Gastroesophageal sphincter (tissue), 3 donors: ENCODE measurements at regions not wholly inside any gene's neighbourhood (a gene's known extent, or its start where the extent isn't known, plus 50 kb on each side); places are given as distances from the start of the nearest gene placed in this dataset.

Experiments used
- POLR2A ChIP-seq, 2 donors: fragments of 450-650 bp; IDR thresholded peaks; one replicate each; pipeline ENCODE4 v1.6.1; 2017; ENCODE audit warnings: antibody characterized with exemption in 2 of 2, mild to moderate bottlenecking in 2 of 2, moderate library complexity in 1 of 2
- POLR2AphosphoS5 ChIP-seq: sonication (generic); formaldehyde crosslinking; IDR thresholded peaks from one replicate; pipeline ENCODE4 v1.6.1; 2017; ENCODE audit warnings: antibody characterized with exemption
- TF ChIP-seq, protein P1 (sequence below), 4 experiments: fragments of 200-600 bp in 2 of 4; fragments of 450-650 bp in 2 of 4; sonication (generic) in 1 of 4; IDR thresholded peaks; one replicate each; pipeline ENCODE4 v1.5.1; 2017 to 2019; ENCODE audit warnings: antibody characterized with exemption in 4 of 4, mild to moderate bottlenecking in 2 of 4, moderate library complexity in 2 of 4

DNA sequence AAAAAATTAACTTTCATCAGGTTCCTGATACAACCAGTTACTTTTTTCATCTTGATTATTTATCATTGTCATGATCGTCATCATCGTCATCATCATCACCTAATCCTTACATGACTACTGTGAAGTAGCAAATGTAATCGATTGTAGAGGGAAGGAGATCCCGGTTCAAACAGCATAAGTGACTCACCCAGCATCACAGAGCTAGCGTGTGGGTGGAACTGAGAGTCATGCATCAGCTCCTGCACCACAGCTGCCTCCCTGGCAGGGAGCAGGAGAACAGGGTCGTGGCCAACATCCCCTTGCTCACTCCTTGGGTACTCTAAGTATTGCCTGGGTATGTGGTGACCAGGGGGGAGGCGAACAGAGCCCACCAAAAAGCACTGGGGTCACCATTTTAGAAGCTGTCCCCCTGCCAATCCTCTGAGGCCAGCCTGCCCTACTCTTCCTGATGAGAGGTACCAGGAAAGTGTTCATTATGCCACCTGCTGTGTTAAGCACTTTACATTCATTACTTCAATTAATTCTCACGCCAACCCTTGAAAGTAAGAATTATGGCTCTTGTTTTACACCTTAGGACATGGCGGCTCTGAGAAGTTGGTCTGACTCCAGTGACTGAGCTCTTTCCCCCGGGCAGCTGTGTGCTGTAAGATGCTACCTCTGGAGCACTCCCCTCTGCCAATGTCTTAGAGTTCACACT is 425.2 kb downstream of the CD83 start:
- TF ChIP-seq, protein P1, sequence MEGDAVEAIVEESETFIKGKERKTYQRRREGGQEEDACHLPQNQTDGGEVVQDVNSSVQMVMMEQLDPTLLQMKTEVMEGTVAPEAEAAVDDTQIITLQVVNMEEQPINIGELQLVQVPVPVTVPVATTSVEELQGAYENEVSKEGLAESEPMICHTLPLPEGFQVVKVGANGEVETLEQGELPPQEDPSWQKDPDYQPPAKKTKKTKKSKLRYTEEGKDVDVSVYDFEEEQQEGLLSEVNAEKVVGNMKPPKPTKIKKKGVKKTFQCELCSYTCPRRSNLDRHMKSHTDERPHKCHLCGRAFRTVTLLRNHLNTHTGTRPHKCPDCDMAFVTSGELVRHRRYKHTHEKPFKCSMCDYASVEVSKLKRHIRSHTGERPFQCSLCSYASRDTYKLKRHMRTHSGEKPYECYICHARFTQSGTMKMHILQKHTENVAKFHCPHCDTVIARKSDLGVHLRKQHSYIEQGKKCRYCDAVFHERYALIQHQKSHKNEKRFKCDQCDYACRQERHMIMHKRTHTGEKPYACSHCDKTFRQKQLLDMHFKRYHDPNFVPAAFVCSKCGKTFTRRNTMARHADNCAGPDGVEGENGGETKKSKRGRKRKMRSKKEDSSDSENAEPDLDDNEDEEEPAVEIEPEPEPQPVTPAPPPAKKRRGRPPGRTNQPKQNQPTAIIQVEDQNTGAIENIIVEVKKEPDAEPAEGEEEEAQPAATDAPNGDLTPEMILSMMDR (IDR thresholded peaks at IDR 0.05) = no peak
- no peak for TF ChIP-seq POLR2AphosphoS5
- TF ChIP-seq POLR2A (IDR thresholded peaks at IDR 0.05) = no peak
